IMR-90 (cell line): ENCODE measurements at regions not wholly inside any gene's neighbourhood (a gene's known extent, or its start where the extent isn't known, plus 50 kb on each side); places are given as distances from the start of the nearest gene placed in this dataset.
"Not testable (repeated sequence)": the region's sequence is repeated elsewhere in the genome, so short reads cannot be mapped to it uniquely, and the experiment has no call there.

ENCODE experiments used
- ATAC-seq: fragments of 200-7000 bp; cut with Tn5 transposase; 2 replicates; pipeline ENCODE4 v1.9.1; 2020; ENCODE audit warnings: low read depth, mild to moderate bottlenecking, moderate library complexity
- BruUV-seq: library from RNA; stranded (reverse); fragments of 400-500 nt; replicated peaks from 2 replicates; lab custom pipeline; 2021; lab: Mats Ljungman, UMichigan
- CTCF ChIA-PET: fragments of 300-600 bp; formaldehyde crosslinking; extraction: SDS; loops from one replicate; lab custom pipeline; 2021; ENCODE audit warnings: antibody characterized with exemption; lab: Yijun Ruan, JAX
- POLR2A ChIA-PET: fragments of 300-600 bp; sonication (Branson Sonifier 250); formaldehyde crosslinking; loops from one replicate; lab custom pipeline; 2022; ENCODE audit warnings: antibody characterized with exemption; ENCODE audit not compliant: unreplicated experiment; lab: Charles Lee
- DNase-seq: peaks from one replicate; pipeline ENCODE4 v3.0.0; 2013
- H2AFZ ChIP-seq: replicated peaks from 2 replicates; pipeline ENCODE3; 2013; ENCODE audit warnings: low read length, mild to moderate bottlenecking; ENCODE audit not compliant: poor library complexity
- H2AK5ac ChIP-seq: 2 replicates; pipeline ENCODE4 v1.6.1; 2013; ENCODE audit warnings: low read depth, low read length, inconsistent platforms
- H2AK9ac ChIP-seq: replicated peaks from 2 replicates; pipeline ENCODE3; 2013; ENCODE audit warnings: mild to moderate bottlenecking, low read depth, low read length, moderate library complexity; ENCODE audit not compliant: poor library complexity
- H2BK120ac ChIP-seq: 2 replicates; pipeline ENCODE4 v1.6.1; 2013; ENCODE audit warnings: low read depth, low read length, inconsistent platforms
- H2BK15ac ChIP-seq: 3 replicates; pipeline ENCODE4 v1.6.1; 2013; ENCODE audit warnings: low read depth, low read length, inconsistent platforms
- H2BK20ac ChIP-seq: 2 replicates; pipeline ENCODE4 v1.6.1; 2013; ENCODE audit warnings: low read depth, mild to moderate bottlenecking, inconsistent platforms, low read length, moderate library complexity
- H2BK5ac ChIP-seq: 2 replicates; pipeline ENCODE4 v1.6.1; 2013; ENCODE audit warnings: mild to moderate bottlenecking, low read depth, low read length, inconsistent platforms; ENCODE audit not compliant: poor library complexity, severe bottlenecking
- H3K14ac ChIP-seq: replicated peaks from 2 replicates; pipeline ENCODE4 v1.6.1; 2013; ENCODE audit warnings: low read depth, low read length, inconsistent platforms
- H3K18ac ChIP-seq: 2 replicates; pipeline ENCODE4 v1.6.1; 2013; ENCODE audit warnings: low read depth, low read length, control low read depth
- H3K23ac ChIP-seq: 2 replicates; pipeline ENCODE4 v1.6.1; 2013; ENCODE audit warnings: low read depth, low read length, inconsistent platforms
- H3K27ac ChIP-seq: 2 replicates; pipeline ENCODE4 v1.5.1; 2013; ENCODE audit warnings: mild to moderate bottlenecking, control low read depth, low read length; ENCODE audit not compliant: insufficient read depth
- H3K27me3 ChIP-seq: 2 replicates; pipeline ENCODE4 v1.6.1; 2013; ENCODE audit warnings: low read length; ENCODE audit not compliant: control insufficient read depth, insufficient read depth
- H3K36me3 ChIP-seq: 2 replicates; pipeline ENCODE4 v1.6.1; 2013; ENCODE audit warnings: low read length, mixed read lengths; ENCODE audit not compliant: control insufficient read depth, insufficient read depth
- H3K4ac ChIP-seq: 2 replicates; pipeline ENCODE4 v1.6.1; 2013; ENCODE audit warnings: low read depth, low read length, inconsistent platforms
- H3K4me1 ChIP-seq: 2 replicates; pipeline ENCODE4 v1.6.1; 2013; ENCODE audit warnings: low read length, mixed read lengths; ENCODE audit not compliant: control insufficient read depth, insufficient read depth
- H3K4me2 ChIP-seq: 2 replicates; pipeline ENCODE4 v1.6.1; 2013; ENCODE audit warnings: low read depth, mild to moderate bottlenecking, control low read depth, low read length, moderate library complexity
- H3K4me3 ChIP-seq: 2 replicates; pipeline ENCODE4 v1.5.1; 2013; ENCODE audit warnings: low read depth, mild to moderate bottlenecking, control low read depth, low read length, moderate library complexity; ENCODE audit not compliant: insufficient read depth
- H3K56ac ChIP-seq: 2 replicates; pipeline ENCODE4 v1.6.1; 2013; ENCODE audit warnings: low read length, inconsistent platforms; ENCODE audit not compliant: insufficient read depth; ENCODE audit errors: extremely low read depth
- H3K79me1 ChIP-seq, 2 experiments: 2 replicates each; pipeline ENCODE4 v1.6.1; 2013; ENCODE audit warnings: low read length in 2 of 2, inconsistent platforms in 1 of 2, low read depth in 1 of 2
- H3K9ac ChIP-seq: 2 replicates; pipeline ENCODE4 v1.6.1; 2013; ENCODE audit warnings: low read depth, low read length, control low read depth
- H3K9me1 ChIP-seq: 2 replicates; pipeline ENCODE4 v1.6.1; 2013; ENCODE audit warnings: low read length, inconsistent platforms; ENCODE audit not compliant: insufficient read depth
- H3K9me3 ChIP-seq: 2 replicates; pipeline ENCODE4 v1.6.1; 2013; ENCODE audit warnings: low read length; ENCODE audit not compliant: control insufficient read depth, insufficient read depth
- H4K20me1 ChIP-seq: 2 replicates; pipeline ENCODE4 v1.6.1; 2013; ENCODE audit warnings: low read length, inconsistent platforms; ENCODE audit not compliant: insufficient read depth
- H4K5ac ChIP-seq: 2 replicates; pipeline ENCODE4 v1.6.1; 2013; ENCODE audit warnings: mild to moderate bottlenecking, low read depth, low read length, control low read depth
- H4K8ac ChIP-seq, 2 experiments: 2 replicates each; pipeline ENCODE4 v1.6.1; 2013; ENCODE audit warnings: low read depth in 2 of 2, low read length in 2 of 2, control low read depth in 1 of 2, inconsistent platforms in 1 of 2
- H4K91ac ChIP-seq: 2 replicates; pipeline ENCODE4 v1.6.1; 2013; ENCODE audit warnings: low read depth, low read length, inconsistent platforms; ENCODE audit not compliant: insufficient read depth
- BHLHE40 ChIP-seq: fragments of 150-350 bp; IDR thresholded peaks from 2 replicates; pipeline ENCODE4 v1.6.1; 2016; ENCODE audit warnings: mild to moderate bottlenecking, low read depth, low read length
- ELK1 ChIP-seq: fragments of 150-350 bp; IDR thresholded peaks from 2 replicates; pipeline ENCODE4 v1.6.1; 2016; ENCODE audit warnings: low read depth, mild to moderate bottlenecking, low read length, moderate library complexity, borderline replicate concordance
- NFE2L2 ChIP-seq: fragments of 150-350 bp; IDR thresholded peaks from 2 replicates; pipeline ENCODE4 v1.6.1; 2016; ENCODE audit warnings: low read depth, mild to moderate bottlenecking, low read length
- RFX5 ChIP-seq: IDR thresholded peaks from 2 replicates; pipeline ENCODE4 v1.8.0; 2012; ENCODE audit warnings: low read depth, mild to moderate bottlenecking, low read length, moderate library complexity
- whole genome bisulfite sequencing, 2 experiments: methylation state at CpG; one replicate each; pipeline versions ENCODE4 v1.1.5 to v1.1.7; 2013; ENCODE audit warnings: missing lambda C conversion rate in 2 of 2; ENCODE audit not compliant: insufficient read length in 1 of 2; ENCODE audit errors: extremely low coverage in 2 of 2; 5-methylcytosine and 5-hydroxymethylcytosine counted together
- dilution Hi-C: fragments of 300-500 bp; cut with HindIII; formaldehyde crosslinking; loops from one replicate; pipeline ENCODE4 v1.14.3; 2018; ENCODE audit warnings: low sequenced_read_pairs; ENCODE audit not compliant: unreplicated experiment
- in situ Hi-C: fragments of 300-500 bp; cut with MboI; formaldehyde crosslinking; loops from 3 replicates; pipeline ENCODE4 v1.14.3; 2019; ENCODE audit warnings: low sequenced_read_pairs, inconsistent platforms, mixed read lengths
- intact Hi-C: fragments of 100-400 bp; cut with micrococcal nuclease; formaldehyde crosslinking; loops from 2 replicates; pipeline ENCODE4 v1.10.0; 2022

DNA sequence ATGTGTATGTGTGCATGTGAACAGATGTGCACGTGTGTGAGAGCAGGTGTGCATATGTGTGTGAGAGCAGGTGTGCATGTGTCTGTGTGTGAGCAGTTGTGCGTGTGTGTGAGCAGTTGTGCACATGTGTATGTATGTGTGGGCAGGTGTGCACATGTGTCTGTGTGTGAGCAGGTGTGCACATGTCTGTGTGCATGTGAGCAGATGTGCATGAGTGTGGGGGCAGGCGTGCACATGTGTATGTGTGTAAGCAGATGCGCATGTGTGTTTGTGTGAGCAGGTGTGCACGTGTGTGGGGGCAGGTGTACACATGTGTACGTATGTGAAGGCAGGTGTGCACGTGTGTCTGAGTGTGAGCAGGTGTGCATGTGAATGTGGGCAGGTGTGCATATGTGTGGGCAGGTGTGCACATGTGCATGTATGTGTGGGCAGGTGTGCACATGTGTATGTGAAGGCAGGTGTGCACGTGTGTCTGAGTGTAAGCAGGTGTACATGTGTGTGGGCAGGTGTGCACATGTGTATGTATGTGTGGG is 66.5 kb upstream of the LRPAP1 start:
- H2AK9ac ChIP-seq: no peak overlapping the region
- H4K8ac ChIP-seq: no peak overlapping the region
- no peak overlapping the region for H3K18ac ChIP-seq
- H3K4me3 ChIP-seq: no peak overlapping the region
- H4K5ac ChIP-seq: no peak overlapping the region
- CTCF ChIA-PET: no interaction called here
- no peak overlapping the region for H3K4ac ChIP-seq
- ATAC-seq: no peak
- no peaks in the 10 kb centered on the region; the same call in 1 of the 2 replicates for H3K27me3 ChIP-seq
- no peak overlapping the region for H3K27ac ChIP-seq
- no peak overlapping the region for H2BK5ac ChIP-seq
- intact Hi-C loops (no loop called here), in situ Hi-C loops (no loop called here), dilution Hi-C loops (no loop called here)
- H3K9me1 ChIP-seq: no peaks in the 10 kb centered on the region
- WGBS, 2 experiments: 75% methylated on average over 7 of the region's 8 CpGs; no CpG with 5 or more reads in 1 of the 2 experiments
- H2AK5ac ChIP-seq: no peak overlapping the region
- H2AFZ ChIP-seq: no peak overlapping the region
- no peaks in the 10 kb centered on the region for H3K4me1 ChIP-seq
- no peak overlapping the region for H3K14ac ChIP-seq
- H3K4me2 ChIP-seq: no peak overlapping the region
- no peak overlapping the region for H4K91ac ChIP-seq
- no peaks in the 10 kb centered on the region for H3K9me3 ChIP-seq
- H3K23ac ChIP-seq: no peak overlapping the region
- H3K36me3 ChIP-seq: no peaks in the 10 kb centered on the region
- H3K79me1 ChIP-seq: no peaks in the 10 kb centered on the region
- DNase-seq: no peak
- no peak overlapping the region for H3K56ac ChIP-seq
- POLR2A ChIA-PET: no interaction called here
- H2BK15ac ChIP-seq: no peak overlapping the region
- H2BK20ac ChIP-seq: no peak overlapping the region
- H2BK120ac ChIP-seq: no peak overlapping the region
- no peak overlapping the region for H3K9ac ChIP-seq
- no TSS peak for BruUV-seq
- no peaks in the 10 kb centered on the region for H4K20me1 ChIP-seq
- TF ChIP-seq BHLHE40 (no peak), RFX5 (no peak), NFE2L2 (no peak), ELK1 (no peak)

- H2BK120ac ChIP-seq, H3K18ac ChIP-seq, H2AFZ ChIP-seq, H4K20me1 ChIP-seq, H3K4me3 ChIP-seq, H3K9ac ChIP-seq, H3K79me1 ChIP-seq, H4K91ac ChIP-seq, intact Hi-C loops, H3K4me1 ChIP-seq, CTCF ChIA-PET, H2AK9ac ChIP-seq, H3K36me3 ChIP-seq, H3K27ac ChIP-seq, ATAC-seq, dilution Hi-C loops, POLR2A ChIA-PET, H4K5ac ChIP-seq, DNase-seq, H3K27me3 ChIP-seq, H3K9me1 ChIP-seq, H4K8ac ChIP-seq, H2AK5ac ChIP-seq, H3K56ac ChIP-seq, H3K14ac ChIP-seq, in situ Hi-C loops, H3K9me3 ChIP-seq, H2BK15ac ChIP-seq, H3K23ac ChIP-seq, H3K4ac ChIP-seq, H3K4me2 ChIP-seq, H2BK20ac ChIP-seq, H2BK5ac ChIP-seq, BruUV-seq: not testable (repeated sequence)
- WGBS, 2 experiments: 47% methylated on average over 3 of the region's 13 CpGs; no CpG with 5 or more reads in 1 of the 2 experiments
Measured at GRCh38 chr4:3597896-3598505, 65.8 kb upstream of the LRPAP1 start.
